Mesenchymal stem cell (in vitro differentiated cells and primary cell): ENCODE measurements at regions not wholly inside any gene's neighbourhood (a gene's known extent, or its start where the extent isn't known, plus 50 kb on each side); places are given as distances from the start of the nearest gene placed in this dataset.

Experiments
- DNase-seq: peaks from one replicate; pipeline ENCODE4 v3.0.0-alpha.2; 2013
- H2AFZ ChIP-seq: one replicate; pipeline ENCODE4 v1.6.1; 2013; ENCODE audit warnings: low read depth, mild to moderate bottlenecking, control low read depth, inconsistent platforms, low read length, moderate library complexity
- H2AK5ac ChIP-seq: 2 replicates; pipeline ENCODE4 v1.6.1; 2013; ENCODE audit warnings: low read length, moderate library complexity, mild to moderate bottlenecking, inconsistent platforms; ENCODE audit not compliant: severe bottlenecking
- H2BK120ac ChIP-seq: one replicate; pipeline ENCODE4 v1.6.1; 2013; ENCODE audit warnings: low read depth, mild to moderate bottlenecking, inconsistent platforms, low read length, moderate library complexity
- H2BK12ac ChIP-seq, 2 experiments: one replicate each; pipeline ENCODE4 v1.6.1; 2013; ENCODE audit warnings: inconsistent platforms in 2 of 2, low read length in 2 of 2, mild to moderate bottlenecking in 2 of 2, moderate library complexity in 2 of 2, control low read depth in 1 of 2
- H2BK15ac ChIP-seq: one replicate; pipeline ENCODE4 v1.6.1; 2013; ENCODE audit warnings: mild to moderate bottlenecking, low read depth, inconsistent platforms; ENCODE audit not compliant: poor library complexity, severe bottlenecking
- H2BK5ac ChIP-seq: 2 replicates; pipeline ENCODE4 v1.6.1; 2013; ENCODE audit warnings: low read depth, mild to moderate bottlenecking, low read length, control low read depth, inconsistent platforms; ENCODE audit not compliant: poor library complexity, severe bottlenecking
- H3K14ac ChIP-seq, 2 experiments: one replicate each; pipeline ENCODE4 v1.6.1; 2013; ENCODE audit warnings: inconsistent platforms in 2 of 2, low read length in 2 of 2, control low read depth in 1 of 2, mild to moderate bottlenecking in 1 of 2, moderate library complexity in 1 of 2
- H3K18ac ChIP-seq, 2 experiments: one replicate each; pipeline ENCODE4 v1.6.1; 2013; ENCODE audit warnings: inconsistent platforms in 2 of 2, low read length in 2 of 2, control low read depth in 1 of 2, low read depth in 1 of 2, mild to moderate bottlenecking in 1 of 2
- H3K23ac ChIP-seq, 2 experiments: one replicate each; pipeline ENCODE4 v1.6.1; 2013; ENCODE audit warnings: inconsistent platforms in 2 of 2, low read length in 2 of 2, mild to moderate bottlenecking in 2 of 2, moderate library complexity in 2 of 2, control low read depth in 1 of 2
- H3K27ac ChIP-seq: 2 replicates; pipeline ENCODE4 v1.5.1; 2013; ENCODE audit warnings: mild to moderate bottlenecking, moderate library complexity, low read length, control low read depth, inconsistent platforms; ENCODE audit not compliant: poor library complexity, severe bottlenecking
- H3K27me3 ChIP-seq, 2 experiments: 2 replicates each; pipeline versions ENCODE4 v1.6.1 to v1.7.0; 2013; ENCODE audit warnings: low read length in 2 of 2, mild to moderate bottlenecking in 2 of 2, moderate library complexity in 2 of 2, control low read depth in 1 of 2, inconsistent platforms in 1 of 2; ENCODE audit not compliant: control insufficient read depth in 1 of 2, insufficient read depth in 1 of 2
- H3K36me3 ChIP-seq, 2 experiments: 2 replicates each; pipeline versions ENCODE4 v1.6.1 to v1.7.0; 2013; ENCODE audit warnings: low read length in 2 of 2, control low read depth in 1 of 2, inconsistent platforms in 1 of 2, low read depth in 1 of 2, mild to moderate bottlenecking in 1 of 2; ENCODE audit not compliant: insufficient read depth in 2 of 2, control insufficient read depth in 1 of 2
- H3K4ac ChIP-seq, 2 experiments: one replicate each; pipeline ENCODE4 v1.6.1; 2013; ENCODE audit warnings: inconsistent platforms in 2 of 2, low read length in 2 of 2, mild to moderate bottlenecking in 2 of 2, moderate library complexity in 2 of 2, control low read depth in 1 of 2, low read depth in 1 of 2
- H3K4me1 ChIP-seq: 2 replicates; pipeline ENCODE4 v1.6.1; 2013; ENCODE audit warnings: low read depth, low read length, control low read depth; ENCODE audit not compliant: control insufficient read depth, insufficient read depth
- H3K4me2 ChIP-seq: 2 replicates; pipeline ENCODE4 v1.6.1; 2013; ENCODE audit warnings: low read length, mild to moderate bottlenecking, inconsistent platforms; ENCODE audit not compliant: poor library complexity, severe bottlenecking
- H3K4me3 ChIP-seq, 2 experiments: 2 replicates each; pipeline versions ENCODE4 v1.5.1 to v1.7.0; 2013; ENCODE audit warnings: low read length in 2 of 2, mild to moderate bottlenecking in 2 of 2, control low read depth in 1 of 2, low read depth in 1 of 2; ENCODE audit not compliant: insufficient read depth in 1 of 2
- H3K79me1 ChIP-seq: replicated peaks from 2 replicates; pipeline ENCODE4 v1.6.1; 2013; ENCODE audit warnings: mild to moderate bottlenecking, control low read depth, low read length, inconsistent platforms; ENCODE audit not compliant: poor library complexity, severe bottlenecking
- H3K9ac ChIP-seq: 2 replicates; pipeline ENCODE4 v1.7.0; 2013; ENCODE audit warnings: mild to moderate bottlenecking, low read length, moderate library complexity
- H3K9me3 ChIP-seq: 2 replicates; pipeline ENCODE4 v1.7.0; 2013; ENCODE audit warnings: mild to moderate bottlenecking, low read length; ENCODE audit not compliant: control insufficient read depth
- H4K8ac ChIP-seq: one replicate; pipeline ENCODE4 v1.6.1; 2013; ENCODE audit warnings: inconsistent platforms, mild to moderate bottlenecking, low read length, moderate library complexity
- H4K91ac ChIP-seq: one replicate; pipeline ENCODE4 v1.6.1; 2013; ENCODE audit warnings: mild to moderate bottlenecking, low read length, inconsistent platforms
- WGBS: methylation state at CpG from one replicate; pipeline ENCODE4 v1.1.7; 2013; ENCODE audit warnings: mixed read lengths; 5-methylcytosine and 5-hydroxymethylcytosine counted together

- Histone ChIP-seq H3K27ac (no peak overlapping the region), H2BK5ac (no peak overlapping the region), H3K4me2 (no peak overlapping the region), H4K91ac (no peak overlapping the region), H3K23ac (no peak overlapping the region), H3K27me3 (no peaks in the 10 kb centered on the region), H2BK120ac (no peak overlapping the region), H2BK12ac (no peak overlapping the region), H3K9me3 (no peaks in the 10 kb centered on the region), H4K8ac (no peak overlapping the region), H3K14ac (no peak overlapping the region), H3K4me3 (no peak overlapping the region), H2AFZ (no peak overlapping the region), H2BK15ac (no peak overlapping the region), H3K4ac (no peak overlapping the region), H3K36me3 (no peaks in the 10 kb centered on the region), H3K9ac (no peak overlapping the region), H3K79me1 (no peaks in the 10 kb centered on the region), H3K4me1 (no peaks in the 10 kb centered on the region), H3K18ac (no peak overlapping the region), H2AK5ac (no peak overlapping the region)
- WGBS: 33% methylated on average over 4 of the region's 5 CpGs
- DNase-seq: no peak
Measured at GRCh38 chr7:49127359-49127913, 203.1 kb downstream of the CDC14C start.

GRCh38 chr7:49137978-49138377 is 213.6 kb downstream of the CDC14C start:
- H3K79me1 ChIP-seq: no peaks in the 10 kb centered on the region
- no peak overlapping the region for H2BK15ac ChIP-seq
- H3K4me2 ChIP-seq: no peak overlapping the region
- no peak overlapping the region for H2BK5ac ChIP-seq
- H3K36me3 ChIP-seq: no peaks in the 10 kb centered on the region
- H4K91ac ChIP-seq: no peak overlapping the region
- no peak overlapping the region for H2BK120ac ChIP-seq
- 94% methylated on average over 1 of the region's 1 CpG for WGBS
- H2BK12ac ChIP-seq: no peak overlapping the region
- H3K27ac ChIP-seq: no peak overlapping the region
- no peak overlapping the region for H4K8ac ChIP-seq
- no peak overlapping the region for H2AFZ ChIP-seq
- H3K18ac ChIP-seq: no peak overlapping the region
- H3K14ac ChIP-seq: no peak overlapping the region
- H3K4me3 ChIP-seq: no peak overlapping the region
- H3K27me3 ChIP-seq: no peaks in the 10 kb centered on the region
- no peak for DNase-seq
- no peak overlapping the region for H2AK5ac ChIP-seq
- H3K4me1 ChIP-seq: no peaks in the 10 kb centered on the region
- H3K23ac ChIP-seq: no peak overlapping the region
- no peaks in the 10 kb centered on the region for H3K9me3 ChIP-seq
- H3K4ac ChIP-seq: no peak overlapping the region
- H3K9ac ChIP-seq: no peak overlapping the region

- no peak overlapping the region for H3K23ac ChIP-seq
- H2AFZ ChIP-seq: no peak overlapping the region
- no peak overlapping the region for H3K18ac ChIP-seq
- no peak overlapping the region for H3K4ac ChIP-seq
- H2AK5ac ChIP-seq: no peak overlapping the region
- WGBS: no CpG with 5 or more reads among the region's 3 CpGs
- H2BK15ac ChIP-seq: no peak overlapping the region
- H3K36me3 ChIP-seq: no peaks in the 10 kb centered on the region
- no peak overlapping the region for H3K14ac ChIP-seq
- H3K4me1 ChIP-seq: no peaks in the 10 kb centered on the region
- H3K27me3 ChIP-seq: no peaks in the 10 kb centered on the region
- no peak overlapping the region for H4K8ac ChIP-seq
- H2BK12ac ChIP-seq: no peak overlapping the region
- no peak for DNase-seq
- H2BK5ac ChIP-seq: no peak overlapping the region
- no peak overlapping the region for H3K27ac ChIP-seq
- H4K91ac ChIP-seq: no peak overlapping the region
- H2BK120ac ChIP-seq: no peak overlapping the region
- no peak overlapping the region for H3K9ac ChIP-seq
- no peak overlapping the region for H3K4me3 ChIP-seq
- H3K79me1 ChIP-seq: no peaks in the 10 kb centered on the region
- no peak overlapping the region for H3K4me2 ChIP-seq
- H3K9me3 ChIP-seq: no peaks in the 10 kb centered on the region
Measured at GRCh38 chr7:49150486-49150885, 226.1 kb downstream of the CDC14C start.

GRCh38 chr7:49151146-49151545 is 226.8 kb downstream of the CDC14C start:
- Histone ChIP-seq H3K4me2 (no peak overlapping the region), H3K14ac (no peak overlapping the region), H3K9ac (no peak overlapping the region), H3K79me1 (no peaks in the 10 kb centered on the region), H3K4ac (no peak overlapping the region), H2AFZ (no peak overlapping the region), H4K91ac (no peak overlapping the region), H3K27ac (no peak overlapping the region), H2BK15ac (no peak overlapping the region), H3K9me3 (no peaks in the 10 kb centered on the region), H3K4me1 (no peaks in the 10 kb centered on the region), H2BK5ac (no peak overlapping the region), H3K4me3 (no peak overlapping the region), H3K18ac (no peak overlapping the region), H2AK5ac (no peak overlapping the region), H2BK12ac (no peak overlapping the region), H2BK120ac (no peak overlapping the region), H3K23ac (no peak overlapping the region), H3K36me3 (no peaks in the 10 kb centered on the region), H4K8ac (no peak overlapping the region), H3K27me3 (no peaks in the 10 kb centered on the region)
- no CpG with 5 or more reads among the region's 3 CpGs for WGBS
- DNase-seq: no peak
